PC-3 (cell line): ENCODE measurements at regions not wholly inside any gene's neighbourhood (a gene's known extent, or its start where the extent isn't known, plus 50 kb on each side); places are given as distances from the start of the nearest gene placed in this dataset.

Experiments
- ATAC-seq: fragments of 200-7000 bp; cut with Tn5 transposase; 2 replicates; pipeline ENCODE4 v1.9.1; 2020; ENCODE audit warnings: mild to moderate bottlenecking, moderate library complexity
- BruUV-seq: library from RNA; stranded (reverse); fragments of 400-500 nt; replicated peaks from 2 replicates; lab custom pipeline; 2021; lab: Mats Ljungman, UMichigan
- CTCF ChIA-PET: fragments of 300-600 bp; sonication (Branson Sonifier 250); formaldehyde crosslinking; loops from one replicate; lab custom pipeline; 2022; ENCODE audit warnings: antibody characterized with exemption; lab: Charles Lee
- POLR2A ChIA-PET: fragments of 300-600 bp; sonication (Branson Sonifier 250); formaldehyde crosslinking; loops from one replicate; lab custom pipeline; 2022; ENCODE audit warnings: antibody characterized with exemption; ENCODE audit not compliant: unreplicated experiment; lab: Charles Lee
- DNase-seq: peaks from one replicate; pipeline ENCODE4 v3.0.0-alpha.2; 2015
- H2AFZ ChIP-seq: fragments of 300-600 bp; sonication (generic); 2 replicates; pipeline ENCODE4 v1.6.0; 2016; ENCODE audit warnings: antibody characterized with exemption, low read length
- H3F3A ChIP-seq: fragments of 300-600 bp; sonication (generic); one replicate; pipeline ENCODE4 v1.6.0; 2017; ENCODE audit warnings: antibody characterized with exemption, low read length, control low read depth, mild to moderate bottlenecking; ENCODE audit not compliant: unreplicated experiment
- H3K27ac ChIP-seq: fragments of 300-600 bp; sonication (generic); 2 replicates; pipeline ENCODE4 v1.5.1; 2016; ENCODE audit warnings: mild to moderate bottlenecking, low read length
- H3K27me3 ChIP-seq: fragments of 300-600 bp; sonication (generic); 2 replicates; pipeline ENCODE4 v1.6.1; 2016; ENCODE audit warnings: low read length, mixed read lengths
- H3K36me3 ChIP-seq: fragments of 300-600 bp; sonication (generic); 2 replicates; pipeline ENCODE4 v1.6.1; 2016; ENCODE audit warnings: low read depth, mixed run types, low read length, mixed read lengths
- H3K4me1 ChIP-seq: fragments of 300-600 bp; sonication (generic); 2 replicates; pipeline ENCODE4 v1.5.1; 2016; ENCODE audit warnings: low read length; ENCODE audit not compliant: insufficient read depth
- H3K4me2 ChIP-seq: fragments of 300-600 bp; sonication (generic); 2 replicates; pipeline ENCODE4 v1.6.0; 2016; ENCODE audit warnings: low read length
- H3K4me3 ChIP-seq: fragments of 300-600 bp; sonication (generic); 2 replicates; pipeline ENCODE4 v1.5.1; 2016; ENCODE audit warnings: mild to moderate bottlenecking, low read length, mixed read lengths
- H3K79me2 ChIP-seq: fragments of 300-600 bp; sonication (generic); 2 replicates; pipeline ENCODE4 v1.6.1; 2017; ENCODE audit warnings: low read length, mixed read lengths
- H3K9ac ChIP-seq: fragments of 300-600 bp; sonication (generic); 2 replicates; pipeline ENCODE4 v1.6.0; 2016; ENCODE audit warnings: mild to moderate bottlenecking, low read length
- H3K9me2 ChIP-seq: fragments of 300-600 bp; sonication (generic); replicated peaks from 2 replicates; pipeline ENCODE4 v1.6.1; 2016; ENCODE audit warnings: mixed run types, low read length, mixed read lengths
- H3K9me3 ChIP-seq: fragments of 300-600 bp; sonication (generic); 2 replicates; pipeline ENCODE4 v1.6.1; 2016; ENCODE audit warnings: low read length, mixed read lengths
- H4K20me1 ChIP-seq: fragments of 300-600 bp; sonication (generic); 2 replicates; pipeline ENCODE4 v1.6.1; 2016; ENCODE audit warnings: low read length, mixed read lengths
- CTCF ChIP-seq: fragments of 300-600 bp; sonication (generic); conservative IDR thresholded peaks from 2 replicates; pipeline ENCODE4 v1.5.1; 2017; ENCODE audit warnings: antibody characterized with exemption, low read depth, mild to moderate bottlenecking, low read length
- EZH2 ChIP-seq: fragments of 300-600 bp; sonication (generic); IDR thresholded peaks from one replicate; pipeline ENCODE4 v1.6.1; 2017; ENCODE audit warnings: antibody characterized with exemption, mild to moderate bottlenecking, low read length; ENCODE audit not compliant: unreplicated experiment
- EZH2phosphoT487 ChIP-seq: fragments of 300-600 bp; sonication (generic); IDR thresholded peaks from 2 replicates; pipeline ENCODE4 v1.6.1; 2018; ENCODE audit warnings: mild to moderate bottlenecking, antibody characterized with exemption, low read length, borderline replicate concordance
- intact Hi-C: fragments of 100-400 bp; cut with micrococcal nuclease; formaldehyde crosslinking; loops from 2 replicates; pipeline ENCODE4 v1.9.0; 2023

- H3K4me2 ChIP-seq = no peak overlapping the region
- no peak overlapping the region for H3K9ac ChIP-seq
- H3K79me2 ChIP-seq = no peaks in the 10 kb centered on the region
- DNase-seq = no peak
- TF ChIP-seq EZH2 (no peak), EZH2phosphoT487 (no peak), CTCF (no peak)
- ChIA-PET CTCF (no interaction called here), POLR2A (no interaction called here)
- intact Hi-C loops = no loop called here
- no peaks in the 10 kb centered on the region for H3K36me3 ChIP-seq
- no peaks in the 10 kb centered on the region for H3K27me3 ChIP-seq
- H3K27ac ChIP-seq = no peak overlapping the region
- H3F3A ChIP-seq = no peaks in the 10 kb centered on the region
- no peaks in the 10 kb centered on the region for H4K20me1 ChIP-seq
- BruUV-seq = no TSS peak
- no peaks in the 10 kb centered on the region for H3K9me2 ChIP-seq
- H3K4me1 ChIP-seq = no peaks in the 10 kb centered on the region
- H3K9me3 ChIP-seq = no peaks in the 10 kb centered on the region
- no peak overlapping the region for H3K4me3 ChIP-seq
- H2AFZ ChIP-seq = no peak overlapping the region
- no peak for ATAC-seq
These were observed 113.5 kb upstream of the FRMD4B start for GRCh38 chr3:69499422-69499821.

- Histone ChIP-seq H3K9me2 (no peaks in the 10 kb centered on the region), H3K27me3 (no peaks in the 10 kb centered on the region), H3K36me3 (no peaks in the 10 kb centered on the region), H3K4me1 (no peaks in the 10 kb centered on the region), H3F3A (no peaks in the 10 kb centered on the region), H2AFZ (no peak overlapping the region), H3K4me2 (no peak overlapping the region), H3K9ac (no peak overlapping the region), H3K4me3 (no peak overlapping the region), H3K79me2 (no peaks in the 10 kb centered on the region), H4K20me1 (no peaks in the 10 kb centered on the region), H3K27ac (no peak overlapping the region), H3K9me3 (no peaks in the 10 kb centered on the region)
- no TSS peak for BruUV-seq
- CTCF ChIA-PET = no interaction called here
- ATAC-seq (no peak), DNase-seq (no peak)
- intact Hi-C loops = no loop called here
- TF ChIP-seq EZH2 (no peak), CTCF (no peak), EZH2phosphoT487 (no peak)
- POLR2A ChIA-PET = no interaction called here
These were observed 111.0 kb upstream of the FRMD4B start for GRCh38 chr3:69496856-69497255.

GRCh38 chr3:69494185-69494584 lies 108.3 kb upstream of the FRMD4B start:
- Histone ChIP-seq H2AFZ (no peak overlapping the region), H3K79me2 (no peaks in the 10 kb centered on the region), H3K9me3 (no peaks in the 10 kb centered on the region), H3K4me3 (no peak overlapping the region), H3K4me1 (no peaks in the 10 kb centered on the region), H4K20me1 (no peaks in the 10 kb centered on the region), H3F3A (no peaks in the 10 kb centered on the region), H3K27me3 (no peaks in the 10 kb centered on the region), H3K36me3 (no peaks in the 10 kb centered on the region), H3K4me2 (no peak overlapping the region), H3K9ac (no peak overlapping the region), H3K27ac (no peak overlapping the region), H3K9me2 (no peaks in the 10 kb centered on the region)
- ChIA-PET POLR2A (no interaction called here), CTCF (no interaction called here)
- ATAC-seq (no peak), DNase-seq (no peak)
- no TSS peak for BruUV-seq
- intact Hi-C loops = no loop called here
- TF ChIP-seq EZH2phosphoT487 = no peak
- TF ChIP-seq EZH2 = no peak
- TF ChIP-seq CTCF = no peak
